CD14-positive monocyte (primary cell): ENCODE measurements at regions not wholly inside any gene's neighbourhood (a gene's known extent, or its start where the extent isn't known, plus 50 kb on each side); places are given as distances from the start of the nearest gene placed in this dataset.

Experiments used
- DNase-seq, 3 donors: peaks; one replicate each; pipeline ENCODE4 v3.0.0-alpha.2; 2011 to 2022
- H2AFZ ChIP-seq: 2 replicates; pipeline ENCODE4 v1.6.0; 2012; ENCODE audit warnings: mild to moderate bottlenecking, low read depth, low read length, inconsistent platforms; ENCODE audit not compliant: insufficient read depth, poor library complexity, severe bottlenecking
- H3K27ac ChIP-seq, 2 donors: 1 replicate in 1 of 2; 2 replicates in 1 of 2; pipeline ENCODE4 v1.5.1; 2012 to 2013; ENCODE audit warnings: low read length in 2 of 2, control low read depth in 1 of 2, inconsistent platforms in 1 of 2, low read depth in 1 of 2, mild to moderate bottlenecking in 1 of 2
- H3K27me3 ChIP-seq, 2 donors: one replicate each; pipeline versions ENCODE4 v1.6.0 to v1.6.1; 2011 to 2013; ENCODE audit warnings: low read length in 2 of 2; ENCODE audit not compliant: control insufficient read depth in 2 of 2, insufficient read depth in 2 of 2
- H3K36me3 ChIP-seq, 2 donors: replicated peaks in 1 of 2; 1 replicate in 1 of 2; 2 replicates in 1 of 2; pipeline versions ENCODE4 v1.5.1 to v1.6.1; 2012 to 2013; ENCODE audit warnings: low read length in 2 of 2, control low read depth in 1 of 2, inconsistent platforms in 1 of 2, mild to moderate bottlenecking in 1 of 2; ENCODE audit not compliant: insufficient read depth in 2 of 2, control insufficient read depth in 1 of 2
- H3K4me1 ChIP-seq, 2 donors: 1 replicate in 1 of 2; 2 replicates in 1 of 2; pipeline versions ENCODE4 v1.5.1 to v1.6.1; 2012 to 2013; ENCODE audit warnings: low read length in 2 of 2, control low read depth in 1 of 2, inconsistent platforms in 1 of 2, mild to moderate bottlenecking in 1 of 2, moderate library complexity in 1 of 2; ENCODE audit not compliant: insufficient read depth in 2 of 2, control insufficient read depth in 1 of 2
- H3K4me2 ChIP-seq: replicated peaks from 2 replicates; pipeline ENCODE3; 2012; ENCODE audit warnings: low read length, moderate library complexity, mild to moderate bottlenecking; ENCODE audit not compliant: poor library complexity, severe bottlenecking; ENCODE audit errors: extremely low read depth
- H3K4me3 ChIP-seq, 3 experiments: fragments of 200-600 bp in 1 of 3; sonication (generic) in 1 of 3; replicated peaks in 1 of 3; 1 replicate in 2 of 3; 2 replicates in 1 of 3; pipeline ENCODE4 v1.5.1; 2011 to 2013; ENCODE audit warnings: low read length in 3 of 3, mild to moderate bottlenecking in 3 of 3, control low read depth in 2 of 3, low read depth in 2 of 3, inconsistent platforms in 1 of 3, moderate library complexity in 1 of 3
- H3K79me2 ChIP-seq: 2 replicates; pipeline ENCODE4 v1.6.0; 2012; ENCODE audit warnings: mild to moderate bottlenecking, control low read depth, inconsistent platforms, low read length, moderate library complexity; ENCODE audit not compliant: insufficient read depth
- H3K9ac ChIP-seq: 2 replicates; pipeline ENCODE4 v1.6.0; 2017; ENCODE audit warnings: low read length, mild to moderate bottlenecking; ENCODE audit not compliant: insufficient read depth, poor library complexity, severe bottlenecking
- H3K9me3 ChIP-seq, 2 donors: replicated peaks in 1 of 2; 1 replicate in 1 of 2; 2 replicates in 1 of 2; pipeline versions ENCODE4 v1.5.1 to v1.6.1; 2012 to 2013; ENCODE audit warnings: low read length in 2 of 2, control low read depth in 1 of 2; ENCODE audit not compliant: control insufficient read depth in 1 of 2, insufficient read depth in 1 of 2
- H4K20me1 ChIP-seq: 2 replicates; pipeline ENCODE4 v1.6.0; 2012; ENCODE audit warnings: mild to moderate bottlenecking, low read length, control low read depth, moderate library complexity; ENCODE audit not compliant: insufficient read depth
- H3K27ac Mint-ChIP-seq, 7 donors: one replicate each; pipeline ENCODE4 v1.8.0; 2020; ENCODE audit warnings: mild to moderate bottlenecking in 7 of 7, mixed read lengths in 7 of 7, moderate library complexity in 6 of 7, inconsistent platforms in 2 of 7
- H3K27me3 Mint-ChIP-seq, 3 donors: one replicate each; pipeline ENCODE4 v1.8.0; 2021 to 2022; ENCODE audit warnings: low read depth in 3 of 3, mild to moderate bottlenecking in 3 of 3, mixed read lengths in 3 of 3, moderate library complexity in 3 of 3, inconsistent platforms in 1 of 3
- H3K36me3 Mint-ChIP-seq, 2 donors: one replicate each; pipeline ENCODE4 v1.8.0; 2020; ENCODE audit warnings: mixed read lengths in 2 of 2, inconsistent platforms in 1 of 2, mild to moderate bottlenecking in 1 of 2
- H3K4me1 Mint-ChIP-seq: one replicate; pipeline ENCODE4 v1.8.0; 2020; ENCODE audit warnings: mild to moderate bottlenecking, mixed read lengths
- H3K4me3 Mint-ChIP-seq, 2 donors: one replicate each; pipeline ENCODE4 v1.8.0; 2020; ENCODE audit warnings: mild to moderate bottlenecking in 2 of 2, mixed read lengths in 2 of 2, moderate library complexity in 1 of 2
- H3K9me3 Mint-ChIP-seq, 7 donors: one replicate each; pipeline ENCODE4 v1.8.0; 2020 to 2022; ENCODE audit warnings: mixed read lengths in 7 of 7, mild to moderate bottlenecking in 6 of 7, moderate library complexity in 6 of 7, inconsistent platforms in 2 of 7
- CTCF ChIP-seq: fragments of 200-600 bp; IDR thresholded peaks from one replicate; pipeline ENCODE4 v1.8.0; 2022; ENCODE audit warnings: antibody characterized with exemption, mild to moderate bottlenecking
- WGBS: methylation state at CpG from one replicate; pipeline ENCODE4 v1.1.5; 2013; ENCODE audit warnings: missing lambda C conversion rate; ENCODE audit not compliant: insufficient coverage; 5-methylcytosine and 5-hydroxymethylcytosine counted together
- intact Hi-C, 2 donors: fragments of 100-400 bp; cut with micrococcal nuclease; formaldehyde crosslinking; loops; one replicate each; pipeline versions ENCODE4 v1.15.0 to v1.15.1; 2023

DNA sequence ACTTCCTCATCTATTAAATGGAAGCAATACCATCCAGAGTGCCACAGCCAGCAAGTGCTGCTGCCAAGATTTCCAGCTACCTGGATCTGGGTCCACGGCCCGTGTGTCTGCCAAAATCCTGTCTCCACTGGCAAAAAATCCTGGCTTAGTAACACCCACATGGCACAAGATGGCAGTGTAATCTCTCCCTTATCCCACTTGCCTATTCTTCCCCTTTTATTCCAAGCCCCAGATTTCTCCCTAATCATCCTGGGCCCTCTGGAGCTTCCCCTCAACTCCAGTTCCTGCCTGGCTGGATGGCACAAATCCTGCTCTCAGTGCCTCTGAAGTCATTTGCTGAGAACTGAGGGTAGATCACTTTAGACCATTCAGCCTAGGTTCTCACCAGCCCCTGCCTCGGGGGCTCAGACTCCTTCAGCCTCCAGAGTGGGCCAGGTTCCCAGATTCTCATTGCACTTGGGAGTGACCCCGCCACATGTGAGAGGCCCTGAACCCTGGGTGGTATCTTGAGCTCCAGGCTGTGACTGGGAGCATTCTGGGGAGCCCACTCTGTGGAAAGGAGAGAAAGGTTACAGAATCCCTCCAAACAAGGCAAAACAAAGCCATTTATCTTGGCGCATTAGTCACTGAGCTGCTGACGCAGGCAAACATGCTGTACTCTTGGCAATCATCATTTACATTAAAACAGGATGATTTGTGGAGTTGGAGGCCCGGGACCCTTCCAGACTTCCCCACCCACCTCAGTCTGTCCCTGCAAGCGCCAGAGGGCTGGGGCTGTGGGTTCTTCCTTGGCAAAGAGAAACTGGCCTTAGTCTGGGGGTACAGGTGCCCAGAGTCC is 325.8 kb downstream of the DYSF start:
- DNase-seq: no peak
- intact Hi-C loops: no loop called here
- H3K27ac Mint-ChIP-seq: no peak overlapping the region
- Histone ChIP-seq H4K20me1 (no peaks in the 10 kb centered on the region), H3K79me2 (no peaks in the 10 kb centered on the region), H3K4me1 (no peaks in the 10 kb centered on the region), H3K4me3 (no peak overlapping the region), H3K27ac (no peak overlapping the region), H2AFZ (no peak overlapping the region), H3K9ac (no peak overlapping the region), H3K4me2 (no peak overlapping the region), H3K9me3 (no peaks in the 10 kb centered on the region), H3K36me3 (no peaks in the 10 kb centered on the region), H3K27me3 (no peaks in the 10 kb centered on the region)
- H3K36me3 Mint-ChIP-seq: no peaks in the 10 kb centered on the region
- no peak for TF ChIP-seq CTCF
- H3K27me3 Mint-ChIP-seq: peaks cover 4 to 13% (median 5%) of the 10 kb centered on the region in 3 donors
- H3K9me3 Mint-ChIP-seq: peaks cover 0 to 2% (median 0%) of the 10 kb centered on the region in 7 donors
- WGBS: 83% methylated on average over 2 of the region's 8 CpGs
- no peak overlapping the region for H3K4me3 Mint-ChIP-seq
- no peaks in the 10 kb centered on the region for H3K4me1 Mint-ChIP-seq

DNA sequence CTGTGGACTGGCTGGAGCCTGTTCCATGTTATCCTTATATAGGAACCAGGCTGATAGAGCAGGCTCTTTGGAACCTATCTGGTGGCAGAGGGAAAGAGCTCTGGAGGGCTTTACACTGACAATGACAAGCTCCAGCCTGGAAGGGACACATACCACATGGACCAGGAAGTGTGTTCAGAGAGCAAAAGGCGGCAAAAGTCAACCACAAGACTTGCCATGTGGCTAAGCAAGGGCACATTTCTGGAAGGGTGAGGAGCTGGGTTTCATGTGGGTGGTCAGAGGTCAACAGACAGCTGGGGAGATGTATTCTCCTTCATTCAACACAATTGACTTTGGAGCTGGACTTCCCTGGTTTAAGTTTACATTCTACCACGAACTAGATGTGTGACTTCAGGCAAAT is 325.2 kb downstream of the DYSF start:
- no peak overlapping the region for H3K27ac Mint-ChIP-seq
- Histone ChIP-seq H3K4me2 (no peak overlapping the region), H3K79me2 (no peaks in the 10 kb centered on the region), H3K27me3 (no peaks in the 10 kb centered on the region), H3K9ac (no peak overlapping the region), H3K36me3 (no peaks in the 10 kb centered on the region), H3K9me3 (no peaks in the 10 kb centered on the region), H3K4me3 (no peak overlapping the region), H3K4me1 (no peaks in the 10 kb centered on the region), H4K20me1 (no peaks in the 10 kb centered on the region), H2AFZ (no peak overlapping the region), H3K27ac (no peak overlapping the region)
- no peak for TF ChIP-seq CTCF
- H3K4me1 Mint-ChIP-seq: no peaks in the 10 kb centered on the region
- peaks cover 0 to 3% (median 0%) of the 10 kb centered on the region in 7 donors for H3K9me3 Mint-ChIP-seq
- DNase-seq: no peak
- H3K27me3 Mint-ChIP-seq: peaks cover 4 to 13% (median 4%) of the 10 kb centered on the region in 3 donors
- WGBS: 69% methylated on average over 1 of the region's 2 CpGs
- H3K36me3 Mint-ChIP-seq: no peaks in the 10 kb centered on the region
- intact Hi-C loops: no loop called here
- H3K4me3 Mint-ChIP-seq: no peak overlapping the region
